ENCODE measurements at regions not wholly inside any gene's neighbourhood (a gene's known extent, or its start where the extent isn't known, plus 50 kb on each side); places are given as distances from the start of the nearest gene placed in this dataset.
"Not testable (repeated sequence)": the region's sequence is repeated elsewhere in the genome, so short reads cannot be mapped to it uniquely, and the experiment has no call there.

GRCh38 chr2:13334545-13334944 is 617.8 kb downstream of the TRIB2 start:
- no peaks in the 10 kb centered on the region for H3K9me3 ChIP-seq
- no peak for DNase-seq (ENCODE audit: low spot score in 2 of 2)
- no peaks in the 10 kb centered on the region for H3K4me1 ChIP-seq
- H3K27me3 ChIP-seq, result no peaks in the 10 kb centered on the region
- TF ChIP-seq CTCF (IDR thresholded peaks at IDR 0.05), result no peak
- TF ChIP-seq EP300 (IDR thresholded peaks at IDR 0.05), result no peak
- no peak for TF ChIP-seq POLR2A (IDR thresholded peaks at IDR 0.05)
- no peak overlapping the region for H3K4me3 ChIP-seq
- no peaks in the 10 kb centered on the region for H3K36me3 ChIP-seq
- H3K27ac ChIP-seq, result no peak overlapping the region

GRCh38 chr2:13335862-13336535 is 619.3 kb downstream of the TRIB2 start:
- no peak for DNase-seq (ENCODE audit: low spot score in 2 of 2)
- WGBS, 2 donors, result 87 to 94% methylated on average over 2 of the region's 2 CpGs
- H3K9me3 ChIP-seq, result no peaks in the 10 kb centered on the region
- no peak overlapping the region for H3K27ac ChIP-seq
- TF ChIP-seq POLR2A (IDR thresholded peaks at IDR 0.05) (no peak), EP300 (IDR thresholded peaks at IDR 0.05) (no peak), CTCF (IDR thresholded peaks at IDR 0.05) (no peak)
- H3K4me1 ChIP-seq, result no peaks in the 10 kb centered on the region
- no peaks in the 10 kb centered on the region for H3K36me3 ChIP-seq
- H3K27me3 ChIP-seq, result no peaks in the 10 kb centered on the region
- no peak overlapping the region for H3K4me3 ChIP-seq

- Histone ChIP-seq H3K36me3 (no peaks in the 10 kb centered on the region), H3K27ac (no peak overlapping the region), H3K4me1 (no peaks in the 10 kb centered on the region), H3K4me3 (no peak overlapping the region), H3K27me3 (no peaks in the 10 kb centered on the region), H3K9me3 (no peaks in the 10 kb centered on the region)
- TF ChIP-seq POLR2A (IDR thresholded peaks at IDR 0.05), result no peak
- TF ChIP-seq EP300 (IDR thresholded peaks at IDR 0.05), result no peak
- no peak for TF ChIP-seq CTCF (IDR thresholded peaks at IDR 0.05)
- DNase-seq (ENCODE audit: low spot score in 2 of 2), result no peak
- WGBS, 2 donors, result 64 to 74% methylated on average over 2 of the region's 2 CpGs
Observed at GRCh38 chr2:13351068-13351467, 634.3 kb downstream of the TRIB2 start.

GRCh38 chr2:13353083-13353482 is 636.3 kb downstream of the TRIB2 start:
- H3K4me1 ChIP-seq, result no peaks in the 10 kb centered on the region
- TF ChIP-seq EP300 (IDR thresholded peaks at IDR 0.05) (no peak), POLR2A (IDR thresholded peaks at IDR 0.05) (no peak), CTCF (IDR thresholded peaks at IDR 0.05) (no peak)
- no peak overlapping the region for H3K27ac ChIP-seq
- H3K9me3 ChIP-seq, result no peaks in the 10 kb centered on the region
- no peak overlapping the region for H3K4me3 ChIP-seq
- no peaks in the 10 kb centered on the region for H3K36me3 ChIP-seq
- H3K27me3 ChIP-seq, result no peaks in the 10 kb centered on the region
- DNase-seq (ENCODE audit: low spot score in 2 of 2), result no peak

- DNase-seq (ENCODE audit: low spot score in 2 of 2), result no peak
- Histone ChIP-seq H3K27ac (no peak overlapping the region), H3K36me3 (no peaks in the 10 kb centered on the region), H3K9me3 (no peaks in the 10 kb centered on the region), H3K4me1 (no peaks in the 10 kb centered on the region), H3K4me3 (no peak overlapping the region), H3K27me3 (no peaks in the 10 kb centered on the region)
- TF ChIP-seq EP300 (IDR thresholded peaks at IDR 0.05), result no peak
- TF ChIP-seq CTCF (IDR thresholded peaks at IDR 0.05), result no peak
- no peak for TF ChIP-seq POLR2A (IDR thresholded peaks at IDR 0.05)
Observed at GRCh38 chr2:13354031-13354430, 637.3 kb downstream of the TRIB2 start.

- not testable (repeated sequence) for H3K27ac ChIP-seq; H3K27me3 ChIP-seq; H3K9me3 ChIP-seq; H3K4me1 ChIP-seq; H3K4me3 ChIP-seq; DNase-seq (ENCODE audit: low spot score in 2 of 2); H3K36me3 ChIP-seq
- WGBS, 2 donors, result 63 to 65% methylated on average over 1 of the region's 1 CpG
Observed at GRCh38 chr2:13381928-13382327, 665.2 kb downstream of the TRIB2 start.

- H3K27me3 ChIP-seq, result not testable (repeated sequence)
- H3K9me3 ChIP-seq, result peaks cover 0 to 16% (median 0%) of the 10 kb centered on the region in 4 donors
- 87 to 89% methylated on average over 5 of the region's 5 CpGs for WGBS, 2 donors
Observed at GRCh38 chr2:13389172-13389571, 672.4 kb downstream of the TRIB2 start.

More at GRCh38 chr2:13389172-13389571, 672.4 kb downstream of the TRIB2 start:
- not testable (repeated sequence) for DNase-seq (ENCODE audit: low spot score in 2 of 2); H3K36me3 ChIP-seq; H3K27ac ChIP-seq; H3K4me1 ChIP-seq; H3K4me3 ChIP-seq

Measured in tibial nerve (tissue), 4 donors.